ENCODE measurements at regions not wholly inside any gene's neighbourhood (a gene's known extent, or its start where the extent isn't known, plus 50 kb on each side); places are given as distances from the start of the nearest gene placed in this dataset.
"Not testable (repeated sequence)": the region's sequence is repeated elsewhere in the genome, so short reads cannot be mapped to it uniquely, and the experiment has no call there.

DNA sequence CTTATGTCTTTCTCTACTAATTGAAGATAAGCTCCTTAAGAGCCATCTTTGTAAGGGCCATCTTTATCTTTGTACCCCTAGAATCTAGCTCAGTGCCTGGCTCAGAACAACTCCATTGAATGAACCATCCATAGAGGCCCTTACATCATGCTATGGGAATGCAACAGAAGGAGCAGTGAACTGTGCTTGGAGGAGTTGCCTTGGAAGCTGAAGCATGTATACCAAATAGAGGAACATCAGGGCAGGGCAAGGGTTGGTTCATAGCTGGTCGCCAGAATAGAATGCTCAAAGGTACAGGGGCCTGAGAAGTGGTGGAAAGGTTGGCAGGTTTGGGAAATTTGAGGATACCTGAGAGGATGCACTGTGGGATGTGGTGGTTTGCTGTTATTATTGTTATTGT is 105.8 kb upstream of the NBPF19 start:
- H3K4ac ChIP-seq (replicated peaks; ENCODE audit: insufficient read length, low read depth, low read length); H2BK15ac ChIP-seq (ENCODE audit: low read length); H3K27me3 ChIP-seq (replicated peaks in 1 of 4; ENCODE audit: control insufficient read depth in 3 of 4, extremely low read depth in 1 of 4, insufficient read depth in 3 of 4, low read length in 3 of 4); H3K27ac ChIP-seq (ENCODE audit: low read depth, low read length); H3K23me2 ChIP-seq (ENCODE audit: low read depth, low read length); H4K20me1 ChIP-seq (replicated peaks in 1 of 2; ENCODE audit: control insufficient read depth in 1 of 2, insufficient read depth in 2 of 2, low read length in 2 of 2); H4K5ac ChIP-seq (ENCODE audit: insufficient read length, low read depth, low read length); H3K9ac ChIP-seq (replicated peaks in 1 of 4; ENCODE audit: extremely low read depth in 1 of 4, low read depth in 3 of 4, low read length in 3 of 4); H2BK12ac ChIP-seq (ENCODE audit: low read depth, low read length); FAIRE-seq; H3K4me2 ChIP-seq (ENCODE audit: insufficient read depth in 1 of 2, low read depth in 2 of 2, low read length in 2 of 2); H2BK5ac ChIP-seq (ENCODE audit: low read depth, low read length); H2AFZ ChIP-seq (ENCODE audit: low read length); H3K36me3 ChIP-seq (ENCODE audit: control insufficient read depth in 2 of 4, insufficient read depth in 4 of 4, low read length in 3 of 4); H3K23ac ChIP-seq (ENCODE audit: insufficient read length); H3K79me2 ChIP-seq (ENCODE audit: control insufficient read depth in 1 of 2, insufficient read depth in 2 of 2, low read length in 2 of 2); H4K91ac ChIP-seq (replicated peaks; ENCODE audit: insufficient read length, low read length); CTCF ChIA-PET (ENCODE audit: partially characterized antibody); DNase-seq (ENCODE audit: low read depth in 1 of 2, low spot score in 2 of 2); H3K4me1 ChIP-seq (replicated peaks in 1 of 4; ENCODE audit: control insufficient read depth in 3 of 4, insufficient read depth in 4 of 4, low read length in 3 of 4); H3K79me1 ChIP-seq (ENCODE audit: low read depth, low read length); H3K56ac ChIP-seq (replicated peaks; ENCODE audit: insufficient read length, low read depth, low read length); H2AK5ac ChIP-seq (ENCODE audit: low read depth, low read length); H3K9me3 ChIP-seq (ENCODE audit: insufficient read depth in 2 of 2, low read depth in 1 of 2, low read length in 1 of 2); H2BK20ac ChIP-seq (ENCODE audit: low read length); H4K8ac ChIP-seq (ENCODE audit: extremely low read depth, insufficient read depth, low read length); H3K18ac ChIP-seq (ENCODE audit: extremely low read depth, low read length); H3K4me3 ChIP-seq (ENCODE audit: extremely low read depth in 1 of 4, insufficient read depth in 2 of 4, low read depth in 3 of 4, low read length in 4 of 4); H2BK120ac ChIP-seq (replicated peaks; ENCODE audit: low read depth, low read length); H3K14ac ChIP-seq (ENCODE audit: insufficient read length); POLR2A ChIA-PET (ENCODE audit: partially characterized antibody): not testable (repeated sequence)
- WGBS, 2 experiments (ENCODE audit: extremely low coverage in 1 of 2, insufficient coverage in 1 of 2, insufficient read length in 1 of 2, insufficient replicate concordance in 2 of 2, low coverage in 1 of 2, low lambda C conversion rate in 2 of 2, missing lambda C conversion rate in 1 of 2) = no CpG with 5 or more reads among the region's 1 CpG

DNA sequence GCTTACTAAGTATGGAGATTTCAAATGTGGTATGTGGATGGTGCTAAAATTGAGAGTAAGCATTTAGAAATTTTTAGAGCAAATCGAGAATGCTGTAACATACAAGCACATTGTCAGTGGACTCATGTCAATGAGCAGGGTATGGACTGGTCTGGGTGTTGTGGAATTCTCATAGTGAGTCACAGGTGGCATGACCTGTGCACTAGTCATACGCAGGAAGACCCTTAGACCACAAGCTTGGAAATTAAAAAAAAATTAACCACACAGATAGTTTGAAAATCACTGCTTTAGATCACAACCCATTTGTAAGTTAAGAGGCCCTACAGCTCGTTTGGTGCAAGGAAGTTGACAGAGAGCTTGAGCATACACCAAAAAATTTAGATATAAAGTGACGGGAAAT is 102.9 kb upstream of the NBPF19 start:
- H3K56ac ChIP-seq (replicated peaks; ENCODE audit: insufficient read length, low read depth, low read length); H3K27me3 ChIP-seq (replicated peaks in 1 of 4; ENCODE audit: control insufficient read depth in 3 of 4, extremely low read depth in 1 of 4, insufficient read depth in 3 of 4, low read length in 3 of 4); H3K79me2 ChIP-seq (ENCODE audit: control insufficient read depth in 1 of 2, insufficient read depth in 2 of 2, low read length in 2 of 2); POLR2A ChIA-PET (ENCODE audit: partially characterized antibody); H3K18ac ChIP-seq (ENCODE audit: extremely low read depth, low read length); H3K9ac ChIP-seq (replicated peaks in 1 of 4; ENCODE audit: extremely low read depth in 1 of 4, low read depth in 3 of 4, low read length in 3 of 4); H3K23ac ChIP-seq (ENCODE audit: insufficient read length); H3K79me1 ChIP-seq (ENCODE audit: low read depth, low read length); H3K9me3 ChIP-seq (ENCODE audit: insufficient read depth in 2 of 2, low read depth in 1 of 2, low read length in 1 of 2); H2BK20ac ChIP-seq (ENCODE audit: low read length); H3K14ac ChIP-seq (ENCODE audit: insufficient read length); H3K4me3 ChIP-seq (ENCODE audit: extremely low read depth in 1 of 4, insufficient read depth in 2 of 4, low read depth in 3 of 4, low read length in 4 of 4); FAIRE-seq; H2BK5ac ChIP-seq (ENCODE audit: low read depth, low read length); H3K36me3 ChIP-seq (ENCODE audit: control insufficient read depth in 2 of 4, insufficient read depth in 4 of 4, low read length in 3 of 4); H2BK15ac ChIP-seq (ENCODE audit: low read length); H4K8ac ChIP-seq (ENCODE audit: extremely low read depth, insufficient read depth, low read length); H3K4me1 ChIP-seq (replicated peaks in 1 of 4; ENCODE audit: control insufficient read depth in 3 of 4, insufficient read depth in 4 of 4, low read length in 3 of 4); H2BK12ac ChIP-seq (ENCODE audit: low read depth, low read length); H2AFZ ChIP-seq (ENCODE audit: low read length); H3K23me2 ChIP-seq (ENCODE audit: low read depth, low read length); H4K5ac ChIP-seq (ENCODE audit: insufficient read length, low read depth, low read length); H3K27ac ChIP-seq (ENCODE audit: low read depth, low read length); CTCF ChIA-PET (ENCODE audit: partially characterized antibody); H4K20me1 ChIP-seq (replicated peaks in 1 of 2; ENCODE audit: control insufficient read depth in 1 of 2, insufficient read depth in 2 of 2, low read length in 2 of 2); H3K4ac ChIP-seq (replicated peaks; ENCODE audit: insufficient read length, low read depth, low read length); H3K4me2 ChIP-seq (ENCODE audit: insufficient read depth in 1 of 2, low read depth in 2 of 2, low read length in 2 of 2); H4K91ac ChIP-seq (replicated peaks; ENCODE audit: insufficient read length, low read length); DNase-seq (ENCODE audit: low read depth in 1 of 2, low spot score in 2 of 2); H2BK120ac ChIP-seq (replicated peaks; ENCODE audit: low read depth, low read length); H2AK5ac ChIP-seq (ENCODE audit: low read depth, low read length): not testable (repeated sequence)
- 89% methylated on average over 1 of the region's 4 CpGs; no CpG with 5 or more reads in 1 of the 2 experiments for WGBS, 2 experiments (ENCODE audit: extremely low coverage in 1 of 2, insufficient coverage in 1 of 2, insufficient read length in 1 of 2, insufficient replicate concordance in 2 of 2, low coverage in 1 of 2, low lambda C conversion rate in 2 of 2, missing lambda C conversion rate in 1 of 2)
